SK-N-MC (cell line): ENCODE measurements at regions not wholly inside any gene's neighbourhood (a gene's known extent, or its start where the extent isn't known, plus 50 kb on each side); places are given as distances from the start of the nearest gene placed in this dataset.

Experiments
- EZH2 ChIP-seq: fragments of 200-600 bp; sonication (generic); IDR thresholded peaks from one replicate; pipeline ENCODE4 v1.6.1; 2017; ENCODE audit warnings: antibody characterized with exemption
- POLR2AphosphoS5 ChIP-seq: IDR thresholded peaks from 2 replicates; pipeline ENCODE4 v1.6.1; 2012; ENCODE audit warnings: mild to moderate bottlenecking, low read depth, low read length, borderline replicate concordance

GRCh38 chr1:34511802-34512201 is 243.0 kb upstream of the GJB5 start:
- TF ChIP-seq POLR2AphosphoS5 (no peak), EZH2 (no peak)
